Type B pancreatic cell (in vitro differentiated cells): ENCODE measurements at regions not wholly inside any gene's neighbourhood (a gene's known extent, or its start where the extent isn't known, plus 50 kb on each side); places are given as distances from the start of the nearest gene placed in this dataset.

ENCODE experiments used
- DNase-seq: peaks from one replicate; pipeline ENCODE4 v3.0.0; 2021; ENCODE audit warnings: mixed read lengths; ENCODE audit not compliant: unreplicated experiment; ENCODE audit errors: extremely low spot score
- H3K27ac Mint-ChIP-seq: 2 replicates; pipeline ENCODE4 v1.8.0; 2021; ENCODE audit warnings: mild to moderate bottlenecking, mixed read lengths
- H3K27me3 Mint-ChIP-seq: 2 replicates; pipeline ENCODE4 v1.8.0; 2021; ENCODE audit warnings: mixed read lengths
- H3K36me3 Mint-ChIP-seq: 2 replicates; pipeline ENCODE4 v1.8.0; 2021; ENCODE audit warnings: mixed read lengths
- H3K4me1 Mint-ChIP-seq: one replicate; pipeline ENCODE4 v1.8.0; 2021; ENCODE audit warnings: mixed read lengths; ENCODE audit not compliant: unreplicated experiment
- H3K4me3 Mint-ChIP-seq: 2 replicates; pipeline ENCODE4 v1.8.0; 2021; ENCODE audit warnings: mild to moderate bottlenecking, mixed read lengths
- H3K9me3 Mint-ChIP-seq: 2 replicates; pipeline ENCODE4 v1.8.0; 2021; ENCODE audit warnings: mixed read lengths
- CTCF ChIP-seq: fragments of 200-600 bp; sonication (generic); conservative IDR thresholded peaks from 2 replicates; pipeline ENCODE4 v1.5.0; 2021; ENCODE audit warnings: antibody characterized with exemption, mild to moderate bottlenecking

DNA sequence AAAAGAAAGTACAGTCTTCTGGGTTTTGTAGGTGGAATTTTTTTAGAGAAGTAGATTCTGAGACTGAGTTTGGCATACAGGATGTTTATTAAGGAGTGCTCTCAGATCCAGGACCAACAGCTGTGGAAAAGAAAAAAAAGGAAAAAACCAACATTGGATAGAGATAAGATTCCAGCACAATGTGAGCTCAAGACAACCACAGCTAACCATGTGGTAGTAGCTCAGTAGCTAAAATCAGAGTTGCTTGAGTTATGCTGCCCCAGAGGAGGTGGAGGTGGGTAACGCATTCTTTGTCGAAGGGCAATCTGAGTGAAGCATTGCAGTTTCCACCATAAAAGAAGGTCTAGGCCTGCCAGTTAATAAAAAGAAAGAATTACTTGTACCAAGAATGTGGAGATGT, 904.3 kb downstream of the NSUN3 start:
- no peak overlapping the region for H3K4me3 Mint-ChIP-seq
- no peak for DNase-seq
- no peaks in the 10 kb centered on the region for H3K9me3 Mint-ChIP-seq
- TF ChIP-seq CTCF: no peak
- no peak overlapping the region for H3K27ac Mint-ChIP-seq
- no peaks in the 10 kb centered on the region for H3K27me3 Mint-ChIP-seq
- H3K4me1 Mint-ChIP-seq: no peaks in the 10 kb centered on the region
- H3K36me3 Mint-ChIP-seq: no peaks in the 10 kb centered on the region

GRCh38 chr3:94968519-94968918, 905.7 kb downstream of the NSUN3 start:
- H3K27me3 Mint-ChIP-seq: no peaks in the 10 kb centered on the region
- H3K9me3 Mint-ChIP-seq: no peaks in the 10 kb centered on the region

DNA sequence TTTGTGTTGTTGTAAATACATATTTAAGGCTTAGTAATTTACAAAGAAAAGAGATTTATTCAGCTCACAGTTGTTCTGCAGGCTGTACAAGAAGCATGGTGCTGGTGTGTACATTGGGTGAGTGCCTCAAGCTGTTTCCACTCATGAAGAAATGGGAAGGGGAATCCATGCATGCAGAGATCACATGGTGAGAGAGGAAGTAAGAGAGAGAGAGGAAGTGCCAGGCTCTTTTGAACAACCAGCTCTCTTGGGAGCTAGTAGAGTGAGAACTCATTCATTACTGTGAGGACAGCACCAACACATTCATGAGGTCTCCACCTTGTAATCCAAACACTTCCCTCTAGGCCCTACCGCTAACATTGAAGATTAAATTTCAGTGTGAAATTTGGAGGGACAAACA, 909.2 kb downstream of the NSUN3 start:
- Mint-ChIP-seq H3K9me3 (peaks cover 13% of the 10 kb centered on the region), H3K27me3 (no peaks in the 10 kb centered on the region), H3K27ac (no peak overlapping the region), H3K36me3 (no peaks in the 10 kb centered on the region), H3K4me3 (no peak overlapping the region), H3K4me1 (no peaks in the 10 kb centered on the region)
- DNase-seq: no peak
- no peak for TF ChIP-seq CTCF

More at GRCh38 chr3:94968519-94968918, 905.7 kb downstream of the NSUN3 start:
- Mint-ChIP-seq H3K27ac (no peak overlapping the region), H3K4me1 (no peaks in the 10 kb centered on the region), H3K36me3 (no peaks in the 10 kb centered on the region), H3K4me3 (no peak overlapping the region)
- TF ChIP-seq CTCF: no peak
- DNase-seq: no peak

GRCh38 chr3:94978084-94978483, 915.2 kb downstream of the NSUN3 start:
- Mint-ChIP-seq H3K4me3 (no peak overlapping the region), H3K27me3 (no peaks in the 10 kb centered on the region), H3K4me1 (no peaks in the 10 kb centered on the region), H3K27ac (no peak overlapping the region), H3K36me3 (no peaks in the 10 kb centered on the region), H3K9me3 (peaks cover 13% of the 10 kb centered on the region)
- TF ChIP-seq CTCF: no peak
- no peak for DNase-seq

- H3K4me3 Mint-ChIP-seq: no peak overlapping the region
- no peaks in the 10 kb centered on the region for H3K9me3 Mint-ChIP-seq
- no peak for TF ChIP-seq CTCF
- DNase-seq: no peak
- H3K27ac Mint-ChIP-seq: no peak overlapping the region
- no peaks in the 10 kb centered on the region for H3K36me3 Mint-ChIP-seq
- H3K27me3 Mint-ChIP-seq: no peaks in the 10 kb centered on the region
- H3K4me1 Mint-ChIP-seq: no peaks in the 10 kb centered on the region
Observed at GRCh38 chr3:94985778-94986177, 922.9 kb downstream of the NSUN3 start.
